Occipital lobe (tissue), 1 donor: ENCODE measurements at regions not wholly inside any gene's neighbourhood (a gene's known extent, or its start where the extent isn't known, plus 50 kb on each side); places are given as distances from the start of the nearest gene placed in this dataset.

ENCODE experiments used
- DNase-seq: peaks from one replicate; lab custom pipeline; 2025; lab: John Stamatoyannopoulos, UW

DNA sequence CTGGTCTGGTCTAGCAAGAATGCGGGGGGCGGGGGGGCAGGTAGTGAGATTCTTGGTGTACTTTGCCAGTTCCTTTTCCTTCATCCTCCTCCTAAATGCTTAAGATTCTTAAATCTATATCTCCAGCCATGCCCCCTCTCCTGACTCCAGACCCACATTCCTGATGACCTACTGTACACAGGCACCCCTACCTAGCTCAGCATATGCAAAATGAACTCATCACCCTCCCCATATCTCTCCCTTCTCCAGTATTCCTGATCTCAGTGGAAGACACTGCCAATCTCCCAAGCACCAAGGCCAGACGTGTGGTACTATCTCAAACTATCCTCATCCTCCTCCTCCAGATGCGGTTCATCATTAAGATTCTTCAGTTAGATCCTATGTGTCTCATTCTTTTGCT lies 215.8 kb downstream of the SPTSSA start:
- DNase-seq, result no peak

DNA sequence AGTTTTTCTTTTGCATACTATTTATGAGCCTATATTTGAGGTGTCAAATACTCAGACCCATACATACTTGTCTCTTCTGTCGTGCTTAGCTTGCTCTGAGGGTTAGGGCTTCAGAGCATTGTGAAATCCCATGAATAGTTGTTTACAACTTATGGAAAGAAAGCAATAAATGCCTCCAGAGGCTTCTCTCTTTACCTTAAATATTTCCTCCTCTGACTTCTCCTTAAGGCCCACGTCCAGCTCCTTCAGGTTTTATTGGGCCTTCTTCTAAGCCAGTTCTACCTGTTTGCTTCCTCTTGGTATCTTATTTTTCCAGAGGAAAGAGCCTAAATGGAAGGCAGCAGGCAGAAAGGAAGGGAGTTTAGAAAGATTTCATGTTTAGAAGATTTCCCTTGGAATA lies 218.6 kb downstream of the SPTSSA start:
- no peak for DNase-seq

DNA sequence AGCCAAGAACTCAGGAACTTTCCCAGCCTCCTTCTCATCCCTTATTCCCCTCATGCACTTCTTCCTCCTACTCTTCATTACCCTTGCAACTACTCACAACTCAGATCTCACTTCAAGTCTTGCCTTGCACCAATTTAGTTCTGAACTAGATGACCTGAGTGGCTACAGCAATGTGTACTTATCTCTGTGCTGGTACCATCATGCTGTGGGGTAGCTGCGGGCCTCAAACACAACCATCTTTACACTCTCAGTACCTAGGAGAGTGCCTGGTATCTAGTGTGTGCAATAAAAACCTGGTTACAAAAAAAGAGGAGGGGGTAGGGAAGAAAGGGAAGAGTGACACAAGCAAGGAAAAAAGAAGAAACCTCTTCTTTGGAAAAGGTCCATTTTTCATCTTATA lies 219.0 kb downstream of the SPTSSA start:
- DNase-seq, result no peak

DNA sequence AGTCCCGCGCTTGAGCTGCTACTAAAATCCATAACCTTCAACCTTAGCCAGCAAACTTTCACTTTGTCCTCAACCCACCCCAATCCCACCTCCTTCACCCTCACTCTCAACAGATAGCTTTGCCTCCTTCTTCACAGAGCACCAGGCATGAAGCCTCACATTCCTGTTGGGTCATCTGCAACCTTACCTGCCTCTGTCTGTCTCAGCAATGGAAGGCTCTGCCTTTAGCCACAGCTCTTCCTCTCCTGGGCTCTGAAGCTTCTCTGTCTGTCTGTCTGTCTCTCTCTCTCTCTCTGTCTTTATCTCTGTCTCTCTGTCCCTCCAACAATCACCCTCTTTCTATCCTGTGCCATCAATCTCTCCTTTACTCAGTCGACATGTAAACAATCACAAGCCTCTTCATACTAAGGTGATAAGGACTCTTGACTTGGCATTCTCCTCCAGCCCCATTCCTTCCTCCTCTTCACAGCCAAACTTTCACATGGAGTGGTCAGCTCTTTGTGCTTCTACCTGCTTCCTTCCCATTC lies 220.8 kb downstream of the SPTSSA start:
- DNase-seq, result no peak

DNA sequence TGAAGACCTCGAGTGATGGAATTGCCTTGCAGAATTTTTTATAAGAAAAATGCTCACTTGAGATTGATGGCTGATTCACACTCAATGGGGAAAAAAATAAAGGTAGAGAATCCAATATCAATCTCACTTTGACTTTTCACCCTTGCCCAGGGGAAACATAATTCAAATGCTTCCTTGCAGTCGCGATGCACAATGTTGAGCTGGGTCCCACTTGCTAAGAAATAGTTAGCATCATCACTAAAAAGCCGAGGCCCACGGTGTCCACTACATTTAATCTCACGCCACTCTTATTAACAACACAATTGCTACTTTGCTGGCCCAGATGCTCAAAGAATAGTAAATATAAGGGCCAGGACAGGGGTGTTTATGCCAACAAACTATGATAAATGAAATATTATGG lies 223.4 kb downstream of the SPTSSA start:
- DNase-seq, result no peak

DNA sequence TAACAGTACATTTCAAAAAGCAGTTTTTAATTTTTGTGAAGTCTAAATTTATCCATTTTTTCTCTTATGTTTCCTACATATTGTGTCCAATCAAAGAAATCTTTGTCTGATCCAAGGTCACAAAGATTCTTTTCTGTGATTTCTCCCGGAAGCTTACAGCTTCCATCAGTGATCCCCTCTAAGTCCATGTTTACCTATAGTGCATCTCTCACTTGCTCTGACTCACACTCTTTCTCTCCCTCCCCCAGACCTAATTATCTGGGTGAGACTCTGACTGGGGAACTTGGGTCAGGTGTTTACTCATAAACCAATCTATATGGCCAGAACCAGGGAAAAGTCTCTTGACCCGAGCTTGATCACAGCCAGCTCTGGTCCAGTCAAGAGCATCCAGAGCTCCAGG lies 224.4 kb downstream of the SPTSSA start:
- DNase-seq, result no peak

DNA sequence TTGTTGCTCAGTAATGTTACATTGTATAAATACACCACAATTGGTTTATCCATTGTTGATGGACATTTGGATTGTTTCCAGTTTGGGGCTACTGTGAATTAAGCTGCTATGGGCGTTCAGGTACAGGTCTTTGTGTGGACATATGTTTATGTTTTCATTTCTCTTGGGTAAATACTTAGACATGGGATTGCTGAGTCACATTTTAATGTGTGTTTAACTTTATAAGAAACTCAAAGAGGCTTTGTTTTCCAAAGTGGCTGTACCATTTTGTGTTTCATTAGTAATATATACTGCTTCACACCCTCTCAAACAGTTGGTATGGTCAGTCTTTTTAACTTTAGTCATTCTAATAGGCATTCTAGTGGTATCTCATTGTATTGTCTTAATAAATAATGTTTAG lies 225.0 kb downstream of the SPTSSA start:
- DNase-seq, result no peak

DNA sequence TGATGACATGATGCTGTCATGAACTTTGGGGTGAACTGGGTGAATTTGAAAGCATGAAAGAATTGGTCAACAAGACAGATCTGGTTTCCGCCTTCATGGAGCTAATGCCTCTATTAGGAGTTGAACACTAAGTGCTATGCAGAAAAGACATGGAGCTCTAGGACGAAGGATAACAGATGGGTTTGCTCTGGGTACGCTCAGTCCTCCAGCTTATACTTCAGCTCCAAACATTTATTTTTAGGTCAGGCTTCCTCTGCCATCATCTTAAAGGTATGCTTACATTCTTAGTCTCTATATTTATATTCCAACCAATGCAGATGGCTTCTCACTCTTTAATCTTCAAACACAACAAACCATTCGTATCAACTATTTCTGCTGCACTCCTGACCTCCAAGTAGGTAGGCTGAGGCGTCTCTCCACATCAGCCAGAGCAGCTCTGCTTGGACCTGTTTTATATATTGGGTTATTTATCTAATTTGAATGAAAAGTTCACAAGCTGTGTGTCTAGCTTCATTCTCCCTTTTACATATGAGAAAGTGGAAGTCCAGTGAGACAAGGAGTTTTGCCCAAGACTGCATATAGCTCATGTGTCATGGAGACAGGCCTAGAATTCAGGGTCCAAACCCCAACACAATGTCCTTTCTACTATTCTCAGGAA lies 226.3 kb downstream of the SPTSSA start:
- DNase-seq, result no peak

DNA sequence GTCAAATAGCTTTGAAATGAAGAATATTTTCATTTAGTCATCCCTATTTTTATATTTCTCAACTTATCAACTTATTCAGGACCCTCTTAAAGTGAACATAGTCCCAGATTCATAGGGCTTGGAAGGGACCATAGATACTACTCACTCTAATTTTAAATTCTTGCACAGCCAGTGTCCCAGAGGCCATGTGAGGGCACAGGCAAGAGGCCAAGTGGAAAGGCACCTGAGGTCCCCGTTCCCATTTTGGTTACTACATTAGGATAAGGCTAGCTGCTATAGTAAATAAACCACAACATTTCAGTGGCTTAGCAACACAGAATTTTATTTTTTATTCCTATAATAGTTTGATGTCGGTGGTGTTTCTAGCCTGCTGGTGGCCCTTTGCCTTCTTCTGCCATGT lies 227.8 kb downstream of the SPTSSA start:
- DNase-seq, result no peak

DNA sequence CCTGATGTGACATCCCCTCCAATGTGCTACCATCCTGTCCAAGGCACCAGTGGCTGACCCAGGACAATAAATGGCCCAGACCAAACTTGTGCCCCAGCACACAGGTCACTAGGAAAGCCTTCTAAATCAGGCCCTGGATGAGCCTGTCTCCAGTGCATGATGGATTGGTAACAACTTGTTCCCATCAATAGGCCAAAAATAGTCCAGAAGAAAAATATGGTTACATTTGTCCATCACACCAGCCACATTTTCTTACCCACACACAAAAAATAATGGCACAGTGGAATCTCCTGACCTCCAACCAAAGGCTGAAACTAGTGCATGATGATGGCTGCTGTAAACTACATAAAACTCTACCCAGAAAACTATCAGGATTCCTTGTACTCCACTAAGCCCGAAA lies 228.4 kb downstream of the SPTSSA start:
- no peak for DNase-seq

DNA sequence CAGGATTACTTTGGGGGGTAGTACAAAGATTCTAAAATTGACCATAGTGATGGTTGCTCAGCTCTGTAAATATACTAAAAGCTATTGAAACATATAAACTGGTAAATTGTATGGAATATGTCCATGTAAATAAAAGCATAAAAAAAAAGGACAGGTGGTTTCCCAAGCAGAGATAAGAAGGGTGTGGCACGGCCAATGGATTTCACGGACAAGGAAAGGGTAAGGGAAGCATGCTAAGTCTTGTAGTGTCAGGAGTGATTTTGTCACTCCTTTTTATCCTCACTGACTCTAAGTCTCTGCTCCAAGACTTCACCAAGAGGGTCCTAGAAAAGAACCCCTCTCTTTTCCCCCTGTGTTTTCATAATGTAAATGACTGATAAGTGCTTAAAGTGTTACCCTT lies 229.2 kb downstream of the SPTSSA start:
- no peak for DNase-seq

DNA sequence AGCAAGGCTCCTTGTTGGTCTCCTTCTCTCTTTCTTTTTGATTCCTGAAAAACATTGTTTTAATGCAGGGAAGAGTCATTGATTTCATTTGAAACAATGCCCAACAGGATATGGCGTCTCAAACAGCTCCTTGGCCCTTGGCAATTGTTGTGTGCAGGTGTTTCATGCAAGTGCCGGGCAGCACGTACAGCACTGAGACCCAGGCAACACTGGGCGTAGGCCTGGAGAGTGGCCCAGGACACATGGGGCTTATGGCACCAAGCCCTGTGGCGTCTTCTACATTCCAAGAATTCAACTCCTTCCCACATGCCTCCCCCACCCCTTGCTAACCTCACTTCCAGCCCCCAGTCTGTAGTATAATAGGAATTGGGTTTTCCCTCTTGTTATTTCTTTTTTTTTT lies 230.4 kb downstream of the SPTSSA start:
- no peak for DNase-seq

DNA sequence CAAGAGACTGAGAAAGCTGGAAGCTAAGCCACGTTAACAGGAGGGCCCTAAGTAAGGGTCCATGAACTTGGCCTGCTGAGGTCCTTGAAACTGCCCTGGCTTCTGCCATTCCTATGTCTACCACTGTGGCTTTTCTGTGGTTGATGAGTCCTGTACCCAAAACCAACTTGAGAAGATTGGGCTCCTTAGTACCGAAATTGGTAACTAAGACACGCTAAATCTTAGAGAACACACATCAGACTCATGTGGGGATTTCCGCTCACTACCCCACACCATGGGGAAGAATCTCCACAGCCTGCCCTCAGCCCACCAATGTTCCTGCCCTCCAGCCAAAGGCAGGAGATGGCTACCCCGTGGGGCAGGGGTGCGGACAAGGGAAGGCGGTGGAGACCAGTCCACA lies 232.9 kb downstream of the SPTSSA start:
- no peak for DNase-seq

DNA sequence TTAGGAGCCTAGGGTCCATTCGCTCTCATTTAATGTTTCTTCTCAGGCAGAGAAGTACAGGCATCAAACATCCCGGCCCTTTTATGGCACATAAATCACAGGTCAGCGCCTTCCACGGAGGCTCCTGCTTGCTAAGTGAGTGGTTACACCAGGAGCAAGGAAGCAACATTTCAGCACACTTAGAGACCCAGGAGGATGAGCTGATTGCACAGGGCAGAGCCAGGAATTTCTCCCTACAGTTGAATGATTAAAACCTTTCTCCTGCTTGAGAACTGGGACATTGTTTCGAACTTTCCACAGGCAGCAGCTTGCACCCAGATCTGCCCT lies 233.4 kb downstream of the SPTSSA start:
- no peak for DNase-seq

DNA sequence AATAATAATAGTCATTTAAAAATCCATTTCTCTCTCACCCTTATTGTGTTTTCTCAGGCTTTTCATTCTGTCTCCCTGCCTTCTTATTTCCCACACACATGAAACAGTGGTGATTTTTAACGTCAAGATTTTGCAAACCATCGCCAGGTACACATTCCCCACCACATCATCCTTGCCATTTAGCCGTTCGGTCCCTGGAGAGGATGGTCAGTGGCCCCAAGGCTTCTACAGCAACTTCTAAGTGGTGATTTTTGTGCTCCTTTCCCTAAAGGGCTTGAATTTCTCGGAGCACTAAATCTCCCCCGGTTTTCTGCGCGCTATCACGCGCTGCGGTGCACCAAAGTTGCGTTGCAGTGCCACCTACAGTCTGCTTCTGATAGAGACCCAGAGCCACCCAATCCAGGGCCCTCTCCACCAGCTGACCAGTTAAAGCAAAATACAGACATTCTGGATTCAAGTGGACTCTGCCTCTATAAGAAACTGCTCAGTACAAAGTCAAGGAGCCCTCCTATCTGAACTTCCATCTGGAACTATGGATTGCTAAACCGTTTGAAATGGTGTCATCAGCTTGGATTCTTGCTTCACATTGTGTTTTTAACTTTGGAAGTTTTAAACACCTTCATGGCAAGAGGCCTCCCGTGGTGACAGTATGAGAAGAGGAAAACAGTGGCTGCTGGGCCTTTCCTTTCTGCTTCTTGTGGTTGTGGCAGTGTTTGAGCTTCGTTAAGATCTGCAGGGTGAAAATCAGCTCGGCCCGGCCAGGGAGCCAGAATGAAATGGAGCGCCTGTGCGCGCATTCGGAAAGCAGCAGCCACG lies 234.0 kb downstream of the SPTSSA start:
- peak; percentile 39 for DNase-seq

DNA sequence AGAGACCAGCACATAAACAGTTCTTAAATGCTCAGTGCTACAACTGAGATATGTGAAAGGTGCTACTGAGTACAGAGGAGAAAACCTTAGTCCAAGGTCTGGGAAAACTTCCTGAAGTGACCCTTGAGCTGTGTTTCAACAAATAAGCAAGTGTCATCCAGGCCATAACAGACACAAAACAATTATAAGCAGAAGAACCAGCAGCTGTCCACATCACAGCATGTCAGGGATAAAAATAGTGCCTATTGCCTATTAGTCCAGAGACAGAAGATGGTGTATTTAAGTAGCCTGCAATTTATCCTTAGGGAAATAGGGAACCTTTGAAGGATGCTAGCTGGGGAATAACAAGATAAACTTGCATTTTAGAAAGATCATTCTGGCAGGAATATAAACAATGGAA lies 237.8 kb downstream of the SPTSSA start:
- no peak for DNase-seq

DNA sequence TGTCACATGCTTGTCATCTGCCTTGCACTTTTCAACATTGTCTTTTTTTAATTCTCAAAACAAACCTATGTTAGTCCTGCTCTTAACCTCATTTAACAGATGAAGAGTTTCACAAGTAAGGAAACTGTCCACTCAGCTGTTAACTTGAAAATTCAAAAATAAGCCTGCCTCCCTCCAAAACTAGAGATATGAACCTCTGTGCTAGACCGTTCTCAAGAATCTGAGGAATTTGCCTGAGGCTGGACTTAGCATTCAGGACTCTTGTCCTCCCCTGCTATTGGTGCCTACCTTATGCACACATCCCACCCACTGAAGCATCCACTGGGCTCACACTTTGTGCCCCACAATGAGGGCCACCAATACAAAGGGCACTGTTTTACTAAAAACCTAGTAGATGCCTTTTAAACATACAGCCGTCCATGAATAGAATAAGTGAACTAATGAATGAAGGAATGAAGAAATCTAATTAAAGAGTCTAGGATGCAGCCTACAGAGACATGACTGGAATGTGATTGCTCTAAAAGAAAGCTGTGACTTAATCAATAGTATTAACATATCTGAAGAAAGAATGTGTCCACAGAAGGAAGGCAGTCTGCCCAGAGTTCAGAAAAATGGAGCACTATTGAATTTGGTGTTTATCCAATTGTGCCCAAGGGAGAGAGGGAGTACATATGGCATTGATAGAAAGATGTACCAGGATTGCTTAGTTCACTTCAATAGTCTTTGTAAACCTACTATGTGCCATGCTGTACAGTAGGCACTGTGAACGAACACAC lies 238.5 kb downstream of the SPTSSA start:
- no peak for DNase-seq

DNA sequence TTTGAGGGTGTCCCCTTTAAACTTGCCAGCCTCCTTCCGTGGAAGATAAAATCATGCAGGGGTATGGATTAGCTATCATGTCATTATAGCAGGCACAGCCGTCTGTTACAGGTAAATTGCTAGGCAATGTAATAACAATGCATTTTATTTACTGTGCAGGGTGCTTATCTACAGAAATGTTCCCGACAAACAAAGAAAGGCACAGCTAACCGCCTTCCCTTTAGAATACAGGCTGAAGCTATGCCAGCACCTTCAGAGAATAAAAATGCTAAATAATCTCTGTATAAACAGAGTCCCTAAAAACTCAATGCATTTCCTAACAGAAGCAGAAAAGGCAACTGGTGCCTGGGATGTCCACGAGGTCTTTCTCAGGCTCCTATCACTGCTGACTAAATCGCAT lies 239.2 kb downstream of the SPTSSA start:
- no peak for DNase-seq

DNA sequence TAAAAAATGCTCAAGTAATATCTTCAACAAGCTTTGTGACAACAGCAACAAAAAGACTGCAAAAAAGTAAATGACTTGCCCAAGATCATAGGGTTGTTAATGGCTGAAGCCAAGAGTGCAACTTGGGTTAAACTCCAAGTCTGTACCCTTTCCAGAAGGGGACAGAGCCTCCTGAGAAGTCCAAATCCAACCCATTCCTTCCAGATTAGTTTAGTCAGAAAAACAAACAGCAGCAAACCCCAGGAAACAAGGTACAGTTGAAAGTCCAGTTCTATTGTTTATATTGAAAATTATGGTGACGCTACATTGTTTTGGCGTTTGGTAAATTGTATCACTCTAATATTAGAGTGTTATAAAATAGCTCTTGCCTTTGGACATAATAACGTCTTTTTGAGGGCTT lies 239.9 kb downstream of the SPTSSA start:
- DNase-seq, result no peak

DNA sequence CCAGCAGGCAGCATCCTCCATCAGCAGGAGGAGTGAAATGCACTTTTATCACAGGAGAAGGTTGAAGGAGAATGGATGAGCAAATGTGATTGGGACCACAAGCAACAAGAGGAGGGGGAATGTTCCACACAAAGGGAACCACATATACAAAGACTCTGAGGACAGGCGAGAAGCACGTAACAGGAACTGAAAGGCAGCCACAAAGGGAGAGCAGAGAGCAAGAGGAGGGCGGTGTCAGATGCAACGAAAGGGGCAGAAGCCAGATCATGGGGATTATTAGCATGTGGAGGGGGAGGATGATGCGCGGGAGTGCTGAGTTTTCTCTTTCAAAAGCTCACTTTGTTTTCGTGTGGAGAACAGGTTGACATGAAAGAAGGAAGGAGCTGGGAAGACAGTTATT lies 241.1 kb downstream of the SPTSSA start:
- no peak for DNase-seq

DNA sequence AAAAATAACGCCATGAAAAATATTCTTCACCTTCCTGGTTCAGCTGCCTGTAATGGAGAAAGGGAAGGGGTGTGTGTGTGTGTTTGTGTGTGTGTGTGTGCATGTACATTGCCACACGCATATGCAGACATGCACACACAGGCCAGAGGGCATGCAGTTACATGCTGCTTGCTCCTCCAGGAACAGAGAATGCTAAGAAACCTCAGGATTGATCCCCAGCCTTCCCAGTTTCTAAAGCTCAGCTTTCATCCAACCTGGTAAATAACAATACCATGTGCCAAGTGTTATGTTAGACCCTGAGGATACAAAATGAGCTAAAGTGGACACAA lies 241.7 kb downstream of the SPTSSA start:
- no peak for DNase-seq

DNA sequence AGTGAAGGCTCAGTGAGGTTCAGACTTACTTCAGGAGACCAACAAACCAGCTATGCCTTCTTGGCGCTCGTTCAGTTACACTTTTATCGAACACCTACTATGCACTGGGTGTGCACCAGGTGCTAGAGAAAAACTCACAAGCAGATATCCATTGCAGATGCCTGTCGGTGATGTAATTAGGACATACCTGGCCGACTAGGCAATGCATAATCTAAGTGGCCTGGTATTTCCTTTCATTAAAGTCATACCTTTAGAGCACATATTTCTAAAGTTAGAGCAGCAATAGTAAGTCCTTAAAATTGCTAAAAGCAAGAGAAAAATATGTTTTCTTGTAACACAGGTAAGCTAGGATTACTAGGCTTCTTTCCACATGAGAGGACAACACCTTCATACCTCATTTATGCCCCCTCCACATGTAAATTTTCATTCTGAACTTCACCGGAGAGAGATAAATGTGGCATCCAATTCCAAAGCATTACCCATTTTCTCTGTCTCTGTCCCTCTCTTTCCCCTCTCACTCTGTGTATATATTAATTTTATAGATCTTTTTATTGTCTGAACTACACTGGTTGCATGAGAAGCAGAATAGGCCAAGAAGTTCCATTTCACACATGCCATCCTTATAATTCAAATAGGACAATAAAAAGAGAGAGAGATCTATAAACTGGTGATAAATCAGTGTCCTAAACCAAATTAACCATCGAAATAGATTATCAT lies 242.2 kb downstream of the SPTSSA start:
- DNase-seq, result no peak
